HG03280 (cell line): ENCODE measurements at regions not wholly inside any gene's neighbourhood (a gene's known extent, or its start where the extent isn't known, plus 50 kb on each side); places are given as distances from the start of the nearest gene placed in this dataset.

Experiments
- ATAC-seq: cut with Tn5 transposase; IDR thresholded peaks from one replicate; pipeline ENCODE4 v1.9.1; 2021; ENCODE audit warnings: mild to moderate bottlenecking, moderate library complexity; ENCODE audit not compliant: unreplicated experiment

DNA sequence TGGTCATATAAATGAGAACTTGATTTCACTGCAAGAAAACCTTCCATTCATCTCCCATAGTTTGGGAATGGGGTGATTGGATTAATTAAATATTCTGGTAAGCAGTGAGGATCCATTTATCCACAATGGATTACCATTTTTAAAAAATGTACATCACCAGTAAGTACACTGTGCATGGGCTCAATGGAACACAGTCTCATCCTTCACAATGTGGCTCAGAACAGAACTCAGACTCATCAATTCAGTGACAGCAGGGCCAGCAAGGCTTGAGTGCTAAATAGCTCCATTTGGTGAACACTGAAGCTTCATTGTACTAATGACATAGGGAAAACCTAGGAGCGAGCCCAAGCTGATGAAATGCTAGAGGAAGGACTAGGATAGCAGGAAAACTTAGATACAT, 223.8 kb downstream of the CMPK2 start:
- no peak for ATAC-seq

DNA sequence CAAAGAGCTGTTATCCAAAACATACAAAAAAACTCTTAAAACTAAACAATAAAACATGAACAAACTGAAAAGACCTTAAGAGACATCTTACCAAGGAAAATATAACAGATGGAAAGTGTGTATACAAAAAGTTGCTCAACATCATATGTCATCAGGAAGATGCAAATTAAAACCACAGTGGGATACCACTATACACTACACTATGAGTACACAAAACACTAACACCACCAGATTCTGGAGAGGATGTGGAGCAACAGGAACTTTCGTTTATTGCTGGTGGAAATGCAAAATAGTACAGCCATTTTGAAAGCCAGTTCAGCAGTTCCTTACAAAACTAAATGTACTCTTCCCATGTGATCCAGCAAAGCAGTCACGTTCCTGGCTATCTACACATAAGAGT, 221.4 kb downstream of the CMPK2 start:
- no peak for ATAC-seq

DNA sequence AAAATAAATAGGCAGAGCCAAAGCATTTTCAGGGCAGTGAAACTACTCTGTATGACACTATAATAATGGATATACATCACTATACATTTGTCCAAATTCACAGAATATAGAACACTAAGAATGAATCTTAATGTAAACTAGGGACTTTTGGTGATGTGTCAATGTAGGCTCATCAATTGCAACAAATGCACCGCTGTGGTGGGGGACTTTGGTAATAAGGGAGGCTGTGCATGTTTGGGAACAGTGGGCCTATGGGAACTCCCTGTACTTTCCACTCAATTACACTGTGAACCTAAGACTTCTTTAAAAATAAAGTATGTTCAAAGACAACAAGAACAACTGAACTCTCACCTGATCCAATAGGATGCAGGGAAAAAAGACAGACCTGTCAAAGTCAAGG, 220.7 kb downstream of the CMPK2 start:
- no peak for ATAC-seq

DNA sequence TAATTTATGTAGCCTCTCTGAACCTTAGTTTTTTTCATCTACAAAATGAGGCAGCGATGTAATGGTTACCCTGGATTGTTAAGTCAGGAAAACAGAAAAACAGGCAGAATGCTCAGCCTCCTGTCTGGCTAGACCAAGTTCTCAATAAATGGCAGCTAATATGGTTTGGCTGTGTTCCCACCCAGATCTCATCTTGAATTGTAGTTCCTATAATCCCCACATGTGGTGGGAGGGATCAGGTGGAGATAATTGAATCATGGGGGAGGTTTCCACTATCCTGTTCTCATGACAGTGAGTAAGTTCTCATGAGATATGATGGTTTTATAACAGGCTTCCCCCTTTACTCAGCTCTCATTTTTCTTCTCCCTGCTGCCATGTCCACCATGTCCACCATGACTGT, 220.0 kb downstream of the CMPK2 start:
- no peak for ATAC-seq

DNA sequence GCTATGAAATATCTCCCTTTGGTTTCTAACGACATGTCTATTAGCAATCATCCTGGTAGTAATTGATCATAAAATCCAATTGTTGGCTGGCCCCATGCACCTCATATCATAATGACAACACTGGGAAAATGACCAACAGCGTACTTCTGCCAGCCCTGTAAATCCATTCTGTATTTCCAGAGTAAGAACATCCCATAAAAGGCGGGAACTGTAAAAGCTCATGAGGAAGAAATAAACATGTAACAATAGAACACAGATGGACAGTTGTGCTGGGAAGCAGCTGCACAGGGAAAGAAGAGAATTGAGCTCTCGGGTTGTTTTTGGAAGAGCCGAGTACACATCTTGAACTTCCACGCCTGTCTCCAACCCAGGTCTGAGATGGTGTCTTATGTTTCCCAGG, 218.7 kb downstream of the CMPK2 start:
- ATAC-seq = no peak

DNA sequence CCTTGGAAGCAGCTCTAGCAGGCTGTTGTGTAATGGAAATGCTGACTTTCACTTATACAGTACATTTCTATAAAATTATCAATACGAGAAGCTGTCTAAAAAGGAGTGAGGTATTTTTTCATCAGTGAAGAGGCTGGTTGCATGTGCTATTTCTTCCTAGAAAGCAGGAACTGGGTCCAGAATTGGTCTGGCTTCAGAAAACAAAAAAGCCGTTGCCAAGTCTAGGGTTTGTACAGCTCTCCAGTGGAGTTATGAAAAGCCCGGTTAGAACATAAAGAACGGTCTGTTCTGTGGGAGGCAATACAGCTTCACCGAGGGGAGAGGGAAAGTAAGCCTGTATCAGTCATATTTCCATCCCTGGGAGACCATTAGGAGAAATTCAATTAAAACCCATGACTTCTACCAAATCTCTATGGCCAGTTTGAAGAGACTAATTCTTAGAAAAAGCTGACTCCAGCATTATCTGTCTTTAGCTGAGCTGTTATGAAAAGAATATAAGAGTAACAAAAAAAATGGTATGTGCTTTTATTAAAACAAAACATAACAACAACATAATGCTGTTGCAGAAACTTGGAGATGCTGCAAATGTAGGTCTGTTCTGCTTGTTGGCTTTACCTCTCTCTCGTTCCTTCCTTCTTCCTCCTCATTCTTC, 217.0 kb downstream of the CMPK2 start:
- ATAC-seq = no peak

DNA sequence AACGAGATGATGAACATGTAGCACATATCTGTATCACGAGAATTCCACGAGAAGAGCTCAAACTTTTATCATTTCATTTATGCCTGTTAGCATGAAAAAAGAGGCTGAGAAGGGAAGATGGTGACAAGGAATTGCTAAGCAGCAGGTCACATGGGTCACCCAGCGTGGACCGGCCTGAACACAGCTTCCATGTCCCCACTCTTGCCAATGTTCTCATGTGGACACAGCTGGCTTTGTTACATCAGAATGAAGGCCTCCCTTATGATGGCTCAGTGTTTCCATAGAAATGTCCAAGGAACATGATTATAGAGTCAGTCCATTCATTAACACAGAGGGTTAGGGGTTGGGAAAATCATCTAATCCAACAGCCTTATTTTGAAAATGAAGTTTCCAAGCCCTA, 215.4 kb downstream of the CMPK2 start:
- no peak for ATAC-seq

DNA sequence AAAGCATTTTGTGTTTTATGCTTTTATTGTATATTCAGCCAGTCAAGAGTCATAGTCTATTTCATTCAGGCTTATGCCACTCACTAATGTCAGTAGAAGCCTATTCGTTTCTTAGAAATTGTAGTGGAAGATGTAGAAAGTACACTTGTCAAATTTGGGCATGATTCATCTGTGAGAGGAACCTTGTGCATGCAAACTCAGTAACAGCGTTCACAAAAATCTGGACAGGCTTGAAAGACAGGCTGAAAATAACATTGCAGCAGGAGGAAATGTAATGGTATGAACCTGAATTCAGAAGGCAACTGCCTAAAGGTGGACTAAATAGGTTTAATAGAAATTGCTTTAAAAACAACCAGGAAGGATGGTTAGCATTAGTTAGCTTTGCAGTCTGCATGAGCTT, 213.5 kb downstream of the CMPK2 start:
- no peak for ATAC-seq

DNA sequence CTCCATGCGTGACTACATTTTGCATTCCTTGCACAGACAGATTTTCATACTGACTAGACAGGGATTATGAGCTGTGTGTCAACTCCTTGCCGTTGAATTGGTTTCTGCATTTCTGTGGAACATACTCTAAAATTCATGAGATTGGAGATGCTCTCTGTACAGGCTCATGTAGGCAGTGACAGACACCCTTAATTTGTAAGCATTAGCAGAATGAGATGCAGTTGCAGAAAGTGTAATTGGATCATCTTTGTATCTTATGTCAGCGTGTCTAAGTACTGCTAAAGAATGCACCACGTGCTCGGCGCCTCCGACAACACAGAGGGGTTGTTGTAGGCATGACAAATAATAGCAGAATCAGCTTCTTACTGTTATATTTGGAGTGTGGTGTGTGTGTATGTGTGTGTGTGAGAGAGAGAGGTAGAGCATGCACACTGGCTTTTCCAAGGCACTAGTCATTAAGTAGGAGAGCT, 212.4 kb downstream of the CMPK2 start:
- no peak for ATAC-seq

DNA sequence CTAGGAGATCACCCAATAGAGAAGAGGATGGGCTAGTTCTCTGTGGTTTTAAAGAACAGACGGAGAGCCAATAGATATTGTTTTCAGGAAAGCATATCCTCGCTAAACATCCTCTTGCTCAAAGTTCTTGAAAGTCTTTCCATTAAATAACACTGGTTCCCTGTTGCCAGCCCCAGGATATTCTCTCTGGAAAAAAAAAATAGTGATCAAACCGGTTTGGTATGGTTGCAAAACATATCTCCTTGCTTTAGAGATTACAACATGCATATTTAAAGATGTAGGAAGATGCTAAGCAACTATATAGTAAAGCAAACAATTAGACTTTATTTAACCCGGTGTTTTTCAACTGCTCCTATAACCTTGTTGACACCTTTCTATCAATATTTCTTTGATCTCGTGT, 211.4 kb downstream of the CMPK2 start:
- ATAC-seq = no peak

DNA sequence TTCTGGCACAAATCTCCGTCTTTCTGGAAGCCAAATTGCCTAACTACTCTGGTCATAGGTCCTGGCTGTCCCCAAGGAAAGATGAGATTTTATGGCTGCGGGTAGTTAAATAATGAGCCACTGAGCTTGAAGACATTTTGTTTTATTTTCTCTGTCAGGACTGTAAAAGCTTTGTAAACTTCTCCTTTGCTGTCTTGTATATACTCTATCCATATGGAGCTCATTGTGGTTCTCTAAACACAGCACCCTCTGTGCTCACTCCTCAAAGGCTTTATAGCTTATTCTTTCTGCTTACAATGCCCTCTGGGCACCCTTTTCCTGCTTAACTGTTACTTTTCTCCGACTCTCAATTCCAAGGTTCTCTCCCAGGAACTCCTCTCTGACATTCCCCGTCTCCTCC, 209.1 kb downstream of the CMPK2 start:
- ATAC-seq = no peak

DNA sequence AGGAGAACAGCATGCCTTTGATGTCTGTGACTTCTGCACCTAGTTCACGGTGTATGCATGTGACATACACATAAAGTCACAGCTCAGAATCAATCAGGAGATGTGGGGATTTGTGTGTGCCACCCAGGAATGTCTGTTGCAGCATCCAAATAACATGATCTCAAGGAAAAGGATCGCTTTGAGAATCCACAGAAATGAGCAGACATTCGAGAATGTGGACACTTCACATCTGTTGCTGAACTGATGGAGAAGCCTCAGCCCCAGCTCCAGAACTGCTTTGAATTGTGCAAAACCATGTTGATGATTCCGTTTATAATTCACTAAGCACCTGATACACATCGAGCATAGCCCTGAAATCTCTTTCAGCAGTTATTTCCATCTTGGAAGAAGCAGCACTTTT, 208.6 kb downstream of the CMPK2 start:
- no peak for ATAC-seq

DNA sequence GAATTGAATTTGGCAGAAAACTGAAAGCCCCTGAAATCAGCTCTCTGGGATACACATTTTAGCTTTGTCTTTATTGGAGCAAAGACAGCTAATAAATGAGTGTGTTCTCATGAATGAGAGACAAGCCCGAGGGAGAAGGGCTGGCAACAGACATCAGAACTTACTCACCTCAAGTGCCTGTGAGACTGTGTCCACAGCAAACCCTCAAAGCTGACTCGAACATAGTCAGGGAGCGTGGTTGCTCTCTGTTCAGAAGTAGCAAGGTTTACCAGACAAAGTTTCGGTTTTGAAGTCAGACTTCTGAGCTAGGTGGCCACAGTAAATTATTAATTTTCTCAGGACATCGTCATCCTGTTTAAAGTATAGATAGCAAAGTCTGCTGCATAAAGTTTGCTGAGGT, 207.9 kb downstream of the CMPK2 start:
- ATAC-seq = no peak

DNA sequence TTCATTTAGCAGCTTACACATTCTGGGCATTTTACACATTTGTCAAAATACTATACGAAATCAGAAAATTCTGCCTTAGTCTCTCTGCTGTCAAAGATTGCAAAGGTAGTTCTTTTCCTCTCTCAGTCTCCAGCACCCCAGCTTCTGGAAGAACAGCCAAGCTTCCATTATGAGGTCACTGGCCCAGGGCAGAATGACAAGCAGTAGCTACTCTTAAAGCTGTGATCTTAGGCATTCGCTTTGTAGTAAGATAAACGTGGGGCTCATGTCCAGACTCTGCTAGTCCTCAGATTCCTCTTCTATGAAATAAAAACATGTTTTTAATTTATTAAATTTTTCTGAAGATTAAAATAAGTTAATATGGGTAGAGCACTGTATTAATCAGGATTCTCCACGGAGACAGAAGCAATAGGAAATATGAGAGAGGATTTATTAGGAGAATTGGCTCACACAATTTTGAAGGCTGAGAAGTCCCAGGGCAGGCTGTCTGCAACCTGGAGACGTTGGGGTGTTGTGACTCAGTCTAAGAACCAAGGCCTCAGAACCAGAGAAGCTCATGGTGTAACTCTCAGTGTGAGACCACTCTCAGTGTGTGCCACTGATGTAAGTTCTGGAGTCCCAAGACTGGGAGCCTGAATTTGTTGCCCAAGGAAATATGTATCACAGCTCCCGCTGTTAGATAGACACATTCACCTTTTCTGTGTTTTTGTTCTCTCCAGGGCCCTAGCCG, 201.2 kb downstream of the CMPK2 start:
- ATAC-seq = no peak

DNA sequence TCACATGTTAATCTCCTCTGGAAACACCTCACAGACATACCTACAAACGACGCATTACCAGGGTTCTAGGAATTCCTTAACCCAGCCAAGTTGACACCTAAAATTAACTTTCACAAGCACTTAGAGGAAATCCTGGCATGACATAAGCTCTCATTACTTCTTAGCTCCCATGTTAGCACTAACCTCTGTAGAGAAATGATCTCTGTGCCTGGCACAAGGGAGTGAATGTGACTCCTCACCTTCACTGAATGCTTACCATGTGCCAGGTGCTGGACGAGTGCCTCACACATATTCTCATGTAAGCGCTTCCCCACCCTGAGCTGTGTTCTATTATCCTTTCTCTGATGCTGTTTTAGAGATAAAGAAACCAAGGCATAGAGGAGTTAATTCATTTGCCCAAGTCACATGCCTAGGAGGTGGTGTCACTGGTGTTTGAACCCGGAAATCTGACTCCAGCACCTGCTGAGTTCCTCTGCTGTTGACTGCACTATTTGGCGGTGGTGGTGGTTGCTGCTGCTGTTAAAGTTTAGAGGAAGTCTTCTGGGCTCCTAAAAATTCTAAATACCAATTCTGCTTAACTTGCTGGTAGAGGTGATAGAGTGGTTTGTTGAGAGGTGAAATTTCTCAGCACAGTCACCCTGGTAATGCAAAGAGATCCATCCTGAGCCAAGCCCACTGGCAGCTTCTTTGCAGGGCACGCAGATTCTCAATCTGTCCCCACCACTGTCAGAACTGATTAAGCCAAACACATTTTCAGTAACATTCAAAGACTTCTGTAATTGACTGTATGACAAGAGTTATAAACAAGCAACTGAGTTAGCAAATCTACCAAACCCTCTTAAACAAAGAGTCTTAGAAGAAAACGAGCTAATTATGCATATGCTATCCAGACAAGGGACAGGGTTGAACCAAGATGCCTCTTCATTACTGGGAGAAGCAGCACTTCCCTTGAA, 200.3 kb downstream of the CMPK2 start:
- no peak for ATAC-seq

DNA sequence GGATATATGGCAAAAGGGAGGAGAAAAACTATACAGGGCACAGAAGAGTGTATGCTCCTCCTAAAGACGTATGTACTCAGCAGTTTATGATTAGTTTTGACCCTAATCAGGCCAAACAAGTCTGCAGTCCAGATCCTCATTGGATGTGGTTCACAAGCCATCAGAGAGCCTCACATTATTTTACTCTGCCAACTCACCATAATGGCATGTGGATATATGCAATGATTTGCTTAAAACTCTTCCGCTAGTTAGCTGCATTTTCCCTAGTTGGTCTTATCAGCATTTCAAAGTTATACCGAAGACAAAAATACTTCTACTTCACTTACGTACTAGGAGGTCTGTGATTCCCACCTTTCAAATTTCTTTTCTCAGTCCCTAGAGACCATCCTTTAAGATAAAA, 198.4 kb downstream of the CMPK2 start:
- no peak for ATAC-seq

DNA sequence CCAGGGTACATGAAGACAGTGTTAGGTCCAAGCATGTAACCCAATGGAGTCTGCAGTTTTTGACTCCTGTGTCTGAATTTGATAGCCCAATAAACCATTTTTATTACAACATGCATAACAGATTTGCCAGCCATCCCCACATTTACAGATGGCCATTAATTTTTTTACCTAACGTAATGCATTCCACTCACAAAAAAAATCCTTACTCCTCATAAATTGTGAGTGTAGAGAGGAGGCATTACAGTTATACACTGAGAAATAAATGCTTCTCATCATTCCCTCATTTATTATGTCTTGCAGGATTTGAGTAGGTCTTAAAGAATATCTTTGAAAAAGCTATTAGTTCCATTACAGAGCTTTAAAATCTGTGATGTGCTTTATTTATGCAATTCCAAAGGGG, 193.8 kb downstream of the CMPK2 start:
- no peak for ATAC-seq

DNA sequence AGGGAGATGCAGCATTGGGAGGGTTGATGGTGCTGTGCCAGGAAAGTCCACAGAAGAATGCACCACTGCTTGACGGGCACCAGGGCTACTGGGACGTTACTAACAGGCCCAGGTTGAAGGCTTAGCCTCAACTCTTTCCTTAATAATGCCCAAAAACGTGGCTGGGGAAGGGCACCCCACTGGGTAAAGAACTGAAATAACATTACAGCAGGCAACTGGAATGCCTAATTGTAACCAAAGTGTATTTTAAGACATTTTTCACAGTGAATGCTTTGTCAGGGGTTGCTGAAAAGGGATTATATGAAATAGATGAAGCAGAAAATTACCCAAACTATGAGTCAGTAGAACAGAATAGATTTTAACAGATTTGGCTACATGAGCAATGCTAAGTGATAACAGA, 191.3 kb downstream of the CMPK2 start:
- no peak for ATAC-seq

DNA sequence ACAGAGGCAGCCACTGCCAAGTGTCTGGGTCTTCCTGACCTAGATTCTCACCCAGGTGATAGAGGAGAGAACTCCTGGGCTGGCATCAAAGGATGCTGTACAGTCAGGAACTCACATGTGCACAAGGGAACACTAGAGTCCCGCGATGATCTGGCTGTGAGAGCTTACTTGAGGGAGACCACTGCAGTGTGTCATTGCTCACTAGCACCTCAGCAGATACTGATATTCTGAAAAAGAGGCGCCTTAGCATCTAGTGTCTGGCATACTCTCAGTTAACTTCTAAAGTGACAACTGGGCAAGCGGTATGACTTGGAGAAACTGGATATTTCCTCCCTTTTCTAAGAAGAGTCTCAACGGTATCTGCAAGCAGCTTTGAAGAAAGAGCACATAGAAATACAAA, 189.9 kb downstream of the CMPK2 start:
- no peak for ATAC-seq

DNA sequence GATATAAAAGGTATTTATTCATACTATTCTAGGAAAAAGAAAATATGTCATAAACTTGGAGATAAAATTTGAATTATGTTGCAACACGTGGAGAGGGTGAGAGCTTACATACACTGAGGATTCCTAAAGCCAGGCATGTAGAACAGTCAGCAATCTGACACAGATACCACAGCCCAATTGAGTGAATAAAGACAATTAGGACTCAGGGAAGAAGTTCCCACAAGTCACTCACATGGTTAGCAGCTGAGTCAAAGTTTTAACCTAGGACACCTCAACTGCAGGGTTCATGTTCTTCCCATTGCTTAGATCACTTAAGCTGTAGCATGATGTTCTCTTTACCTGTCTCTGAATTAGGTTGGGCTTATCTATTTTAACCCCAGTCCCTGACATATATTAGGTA, 189.5 kb downstream of the CMPK2 start:
- no peak for ATAC-seq

DNA sequence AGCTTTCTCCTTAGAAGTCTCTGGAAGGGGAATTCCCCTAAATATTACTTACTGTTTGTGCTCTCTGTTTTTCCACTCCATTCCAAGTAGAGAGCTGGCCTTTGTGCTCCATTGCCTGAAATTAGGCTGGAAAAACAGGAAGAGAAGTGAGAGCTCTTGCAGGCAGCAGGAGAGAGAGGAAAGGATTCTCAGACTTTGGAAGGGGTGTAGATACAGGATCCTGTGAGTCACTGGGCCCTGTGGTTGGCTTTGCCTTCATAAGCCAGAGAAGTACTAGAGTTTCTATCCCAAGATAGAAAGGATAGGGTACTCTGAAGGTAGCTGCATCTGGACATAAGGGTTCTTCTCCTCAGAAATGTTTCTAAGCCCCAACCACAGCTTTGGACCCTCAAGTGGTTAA, 188.9 kb downstream of the CMPK2 start:
- ATAC-seq = no peak

DNA sequence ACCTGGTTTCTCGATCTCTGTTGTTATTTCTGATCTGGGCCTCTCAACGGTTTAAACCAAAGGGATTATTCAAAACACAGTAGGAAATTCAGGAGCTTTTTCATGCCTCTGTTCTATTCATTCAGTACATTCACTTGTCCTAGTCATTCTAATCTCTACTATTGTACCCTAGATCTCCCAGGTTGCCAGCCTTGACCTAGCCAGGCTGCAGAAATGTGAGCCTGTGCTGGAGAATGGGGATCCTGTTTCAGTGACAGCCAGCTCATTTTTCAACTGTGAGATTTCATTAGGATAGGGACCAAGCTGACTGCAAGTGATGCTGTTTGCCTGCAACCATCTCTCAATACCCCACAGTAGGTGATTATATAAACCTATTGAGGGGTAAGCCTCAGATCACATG, 186.2 kb downstream of the CMPK2 start:
- ATAC-seq = no peak
